ENCODE measurements at regions not wholly inside any gene's neighbourhood (a gene's known extent, or its start where the extent isn't known, plus 50 kb on each side); places are given as distances from the start of the nearest gene placed in this dataset.

- TF ChIP-seq EZH2 (IDR thresholded peaks at IDR 0.05; ENCODE audit: borderline replicate concordance) (no peak), CTCF (IDR thresholded peaks at IDR 0.05; ENCODE audit: poor library complexity) (no peak), EZH2phosphoT487 (IDR thresholded peaks at IDR 0.05; ENCODE audit: low read depth, severe bottlenecking, unreplicated experiment) (no peak)
Observed at GRCh38 chr17:31778523-31778922, 80.5 kb downstream of the COPRS start.

All from hepatocyte (in vitro differentiated cells).